Adrenal gland (tissue), 5 donors: ENCODE measurements at regions not wholly inside any gene's neighbourhood (a gene's known extent, or its start where the extent isn't known, plus 50 kb on each side); places are given as distances from the start of the nearest gene placed in this dataset.

Experiments
- CTCF ChIP-seq, 6 experiments: fragments of 450-650 bp in 4 of 6; fragments of 200-600 bp in 2 of 6; sonication (generic) in 1 of 6; IDR thresholded peaks; 1 replicate in 5 of 6; 2 replicates in 1 of 6; pipeline versions ENCODE4 v1.5.1 to v1.8.0; 2016 to 2021; ENCODE audit warnings: antibody characterized with exemption in 6 of 6, mild to moderate bottlenecking in 2 of 6, moderate library complexity in 1 of 6
- POLR2A ChIP-seq, 2 donors: fragments of 450-650 bp; IDR thresholded peaks; one replicate each; pipeline ENCODE4 v1.6.1; 2017; ENCODE audit warnings: antibody characterized with exemption in 2 of 2, mild to moderate bottlenecking in 2 of 2, moderate library complexity in 1 of 2
- donor health status: DM: no; HTN: no; CAD: no.

- no peak for TF ChIP-seq CTCF (IDR thresholded peaks at IDR 0.05)
- no peak for TF ChIP-seq POLR2A (IDR thresholded peaks at IDR 0.05)
Observed at GRCh38 chr2:167543721-167544120, 655.4 kb downstream of the XIRP2 start.
